NCI-H2171 treated with DMSO at 0.1 percent for 48 hours (cell line): ENCODE measurements at regions not wholly inside any gene's neighbourhood (a gene's known extent, or its start where the extent isn't known, plus 50 kb on each side); places are given as distances from the start of the nearest gene placed in this dataset.
"Not testable (repeated sequence)": the region's sequence is repeated elsewhere in the genome, so short reads cannot be mapped to it uniquely, and the experiment has no call there.

Experiments used
- DNase-seq: peaks from one replicate; lab custom pipeline; 2025; lab: John Stamatoyannopoulos, UW

GRCh38 chr14:101080922-101081593 lies 177.5 kb upstream of the RTL1 start:
- no peak for DNase-seq

GRCh38 chr14:101082036-101082435 lies 178.5 kb upstream of the RTL1 start:
- DNase-seq = no peak

- DNase-seq = no peak
Observed at GRCh38 chr14:101082436-101083384, 179.2 kb upstream of the RTL1 start.

- DNase-seq = no peak
Observed at GRCh38 chr14:101083564-101084435, 180.3 kb upstream of the RTL1 start.

- DNase-seq = no peak
Observed at GRCh38 chr14:101084436-101084826, 180.9 kb upstream of the RTL1 start.

- DNase-seq = no peak
Observed at GRCh38 chr14:101086926-101087325, 183.4 kb upstream of the RTL1 start.

GRCh38 chr14:101087614-101088394 lies 184.3 kb upstream of the RTL1 start:
- no peak for DNase-seq

- DNase-seq = no peak
Observed at GRCh38 chr14:101088395-101088667, 184.8 kb upstream of the RTL1 start.

- no peak for DNase-seq
Observed at GRCh38 chr14:101088714-101089113, 185.2 kb upstream of the RTL1 start.

- DNase-seq = not testable (repeated sequence)
Observed at GRCh38 chr14:101090478-101090877, 187.0 kb upstream of the RTL1 start.

GRCh38 chr14:101090976-101091375 lies 187.5 kb upstream of the RTL1 start:
- DNase-seq = no peak

- not testable (repeated sequence) for DNase-seq
Observed at GRCh38 chr14:101094916-101095315, 191.4 kb upstream of the RTL1 start.

- DNase-seq = no peak
Observed at GRCh38 chr14:101096551-101096950, 193.0 kb upstream of the RTL1 start.

GRCh38 chr14:101097109-101097793 lies 193.7 kb upstream of the RTL1 start:
- DNase-seq = no peak

- no peak for DNase-seq
Observed at GRCh38 chr14:101098177-101098576, 194.7 kb upstream of the RTL1 start.

- DNase-seq = no peak
Observed at GRCh38 chr14:101098641-101099040, 195.1 kb upstream of the RTL1 start.

GRCh38 chr14:101101456-101102056 lies 198.0 kb upstream of the RTL1 start:
- DNase-seq = peak; percentile 18

GRCh38 chr14:101102875-101103274 lies 199.4 kb upstream of the RTL1 start:
- DNase-seq = no peak

- DNase-seq = no peak
Observed at GRCh38 chr14:101103321-101103901, 199.9 kb upstream of the RTL1 start.

- no peak for DNase-seq
Observed at GRCh38 chr14:101104485-101104884, 201.0 kb upstream of the RTL1 start.
